SK-N-SH (cell line): ENCODE measurements at regions not wholly inside any gene's neighbourhood (a gene's known extent, or its start where the extent isn't known, plus 50 kb on each side); places are given as distances from the start of the nearest gene placed in this dataset.

Experiments
- EP300 ChIP-seq, 2 experiments: IDR thresholded peaks; 2 replicates each; pipeline versions ENCODE4 v1.4.0 to v1.6.1; 2012; ENCODE audit warnings: borderline replicate concordance in 1 of 2, low read depth in 1 of 2, low read length in 1 of 2
- EZH2phosphoT487 ChIP-seq: fragments of 200-600 bp; sonication (generic); IDR thresholded peaks from 2 replicates; pipeline ENCODE4 v1.6.1; 2017; ENCODE audit warnings: low read depth, mixed run types, mild to moderate bottlenecking, antibody characterized with exemption, moderate library complexity, borderline replicate concordance
- FOXJ3 ChIP-seq: sonication (generic); formaldehyde crosslinking; IDR thresholded peaks from 2 replicates; pipeline ENCODE4 v1.5.1; 2020; ENCODE audit warnings: mild to moderate bottlenecking, missing genetic modification reagents
- MXI1 ChIP-seq: IDR thresholded peaks from 2 replicates; pipeline ENCODE4 v1.6.1; 2012; ENCODE audit warnings: mild to moderate bottlenecking, low read depth, low read length, improper control_type of control experiment
- POLR2AphosphoS5 ChIP-seq: IDR thresholded peaks from 2 replicates; pipeline ENCODE4 v1.6.1; 2012; ENCODE audit warnings: low read depth, low read length
- RAD21 ChIP-seq: IDR thresholded peaks from 2 replicates; pipeline ENCODE4 v1.6.1; 2012; ENCODE audit warnings: mild to moderate bottlenecking, low read length
- RXRA ChIP-seq: IDR thresholded peaks from 2 replicates; pipeline ENCODE4 v1.4.0; 2012; ENCODE audit warnings: low read depth, mild to moderate bottlenecking, borderline replicate concordance
- TF ChIP-seq, protein P1 (sequence below): fragments of 200-600 bp; sonication (generic); IDR thresholded peaks from 2 replicates; pipeline ENCODE4 v1.6.1; 2017; ENCODE audit warnings: antibody characterized with exemption, mild to moderate bottlenecking, moderate library complexity
- TF ChIP-seq, protein P2 (sequence below): IDR thresholded peaks from 2 replicates; pipeline ENCODE4 v1.6.1; 2012; ENCODE audit warnings: mild to moderate bottlenecking, low read depth, low read length, moderate library complexity
- TF ChIP-seq, protein P3 (sequence below): IDR thresholded peaks from 2 replicates; pipeline ENCODE4 v1.4.0; 2012; ENCODE audit warnings: low read depth
- TF ChIP-seq, protein P4 (sequence below): fragments of 150-350 bp; IDR thresholded peaks from 2 replicates; pipeline ENCODE4 v1.6.1; 2017; ENCODE audit warnings: antibody characterized with exemption, low read length, low read depth, borderline replicate concordance

DNA sequence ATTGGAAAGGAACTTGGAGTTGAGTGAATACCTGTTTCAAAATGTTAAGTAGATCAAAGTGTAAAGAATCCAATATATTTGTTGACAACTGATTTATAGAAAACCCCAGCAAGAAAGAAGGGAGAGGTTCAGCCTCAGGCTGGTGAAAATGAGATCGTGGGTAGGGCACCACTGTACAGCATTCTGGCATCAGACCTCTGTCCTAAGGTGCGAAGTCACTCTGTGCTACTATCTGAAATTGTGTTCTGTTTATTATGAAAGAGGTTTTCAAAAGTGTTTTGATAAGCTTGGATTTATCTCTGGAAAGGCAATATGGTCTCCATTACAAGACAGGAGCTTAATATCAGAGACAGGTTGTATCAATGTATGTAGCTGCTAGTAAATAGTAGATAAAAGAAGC lies 80.5 kb upstream of the MAP4K3 start:
- TF ChIP-seq, protein P1, sequence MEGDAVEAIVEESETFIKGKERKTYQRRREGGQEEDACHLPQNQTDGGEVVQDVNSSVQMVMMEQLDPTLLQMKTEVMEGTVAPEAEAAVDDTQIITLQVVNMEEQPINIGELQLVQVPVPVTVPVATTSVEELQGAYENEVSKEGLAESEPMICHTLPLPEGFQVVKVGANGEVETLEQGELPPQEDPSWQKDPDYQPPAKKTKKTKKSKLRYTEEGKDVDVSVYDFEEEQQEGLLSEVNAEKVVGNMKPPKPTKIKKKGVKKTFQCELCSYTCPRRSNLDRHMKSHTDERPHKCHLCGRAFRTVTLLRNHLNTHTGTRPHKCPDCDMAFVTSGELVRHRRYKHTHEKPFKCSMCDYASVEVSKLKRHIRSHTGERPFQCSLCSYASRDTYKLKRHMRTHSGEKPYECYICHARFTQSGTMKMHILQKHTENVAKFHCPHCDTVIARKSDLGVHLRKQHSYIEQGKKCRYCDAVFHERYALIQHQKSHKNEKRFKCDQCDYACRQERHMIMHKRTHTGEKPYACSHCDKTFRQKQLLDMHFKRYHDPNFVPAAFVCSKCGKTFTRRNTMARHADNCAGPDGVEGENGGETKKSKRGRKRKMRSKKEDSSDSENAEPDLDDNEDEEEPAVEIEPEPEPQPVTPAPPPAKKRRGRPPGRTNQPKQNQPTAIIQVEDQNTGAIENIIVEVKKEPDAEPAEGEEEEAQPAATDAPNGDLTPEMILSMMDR, result no peak
- TF ChIP-seq, protein P2, sequence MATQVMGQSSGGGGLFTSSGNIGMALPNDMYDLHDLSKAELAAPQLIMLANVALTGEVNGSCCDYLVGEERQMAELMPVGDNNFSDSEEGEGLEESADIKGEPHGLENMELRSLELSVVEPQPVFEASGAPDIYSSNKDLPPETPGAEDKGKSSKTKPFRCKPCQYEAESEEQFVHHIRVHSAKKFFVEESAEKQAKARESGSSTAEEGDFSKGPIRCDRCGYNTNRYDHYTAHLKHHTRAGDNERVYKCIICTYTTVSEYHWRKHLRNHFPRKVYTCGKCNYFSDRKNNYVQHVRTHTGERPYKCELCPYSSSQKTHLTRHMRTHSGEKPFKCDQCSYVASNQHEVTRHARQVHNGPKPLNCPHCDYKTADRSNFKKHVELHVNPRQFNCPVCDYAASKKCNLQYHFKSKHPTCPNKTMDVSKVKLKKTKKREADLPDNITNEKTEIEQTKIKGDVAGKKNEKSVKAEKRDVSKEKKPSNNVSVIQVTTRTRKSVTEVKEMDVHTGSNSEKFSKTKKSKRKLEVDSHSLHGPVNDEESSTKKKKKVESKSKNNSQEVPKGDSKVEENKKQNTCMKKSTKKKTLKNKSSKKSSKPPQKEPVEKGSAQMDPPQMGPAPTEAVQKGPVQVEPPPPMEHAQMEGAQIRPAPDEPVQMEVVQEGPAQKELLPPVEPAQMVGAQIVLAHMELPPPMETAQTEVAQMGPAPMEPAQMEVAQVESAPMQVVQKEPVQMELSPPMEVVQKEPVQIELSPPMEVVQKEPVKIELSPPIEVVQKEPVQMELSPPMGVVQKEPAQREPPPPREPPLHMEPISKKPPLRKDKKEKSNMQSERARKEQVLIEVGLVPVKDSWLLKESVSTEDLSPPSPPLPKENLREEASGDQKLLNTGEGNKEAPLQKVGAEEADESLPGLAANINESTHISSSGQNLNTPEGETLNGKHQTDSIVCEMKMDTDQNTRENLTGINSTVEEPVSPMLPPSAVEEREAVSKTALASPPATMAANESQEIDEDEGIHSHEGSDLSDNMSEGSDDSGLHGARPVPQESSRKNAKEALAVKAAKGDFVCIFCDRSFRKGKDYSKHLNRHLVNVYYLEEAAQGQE, result no peak
- TF ChIP-seq EZH2phosphoT487 (no peak), EP300 (IDR thresholded peaks at IDR 0.05; ENCODE audit: borderline replicate concordance in 1 of 2, low read depth in 1 of 2, low read length in 1 of 2) (no peak), MXI1 (no peak), FOXJ3 (CRISPR knock-in tag) (no peak), POLR2AphosphoS5 (no peak), RAD21 (no peak), RXRA (no peak)
- TF ChIP-seq, protein P3, sequence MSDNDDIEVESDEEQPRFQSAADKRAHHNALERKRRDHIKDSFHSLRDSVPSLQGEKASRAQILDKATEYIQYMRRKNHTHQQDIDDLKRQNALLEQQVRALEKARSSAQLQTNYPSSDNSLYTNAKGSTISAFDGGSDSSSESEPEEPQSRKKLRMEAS, result no peak
- TF ChIP-seq, protein P4, sequence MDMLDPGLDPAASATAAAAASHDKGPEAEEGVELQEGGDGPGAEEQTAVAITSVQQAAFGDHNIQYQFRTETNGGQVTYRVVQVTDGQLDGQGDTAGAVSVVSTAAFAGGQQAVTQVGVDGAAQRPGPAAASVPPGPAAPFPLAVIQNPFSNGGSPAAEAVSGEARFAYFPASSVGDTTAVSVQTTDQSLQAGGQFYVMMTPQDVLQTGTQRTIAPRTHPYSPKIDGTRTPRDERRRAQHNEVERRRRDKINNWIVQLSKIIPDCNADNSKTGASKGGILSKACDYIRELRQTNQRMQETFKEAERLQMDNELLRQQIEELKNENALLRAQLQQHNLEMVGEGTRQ, result no peak
